ENCODE measurements at regions not wholly inside any gene's neighbourhood (a gene's known extent, or its start where the extent isn't known, plus 50 kb on each side); places are given as distances from the start of the nearest gene placed in this dataset.

DNA sequence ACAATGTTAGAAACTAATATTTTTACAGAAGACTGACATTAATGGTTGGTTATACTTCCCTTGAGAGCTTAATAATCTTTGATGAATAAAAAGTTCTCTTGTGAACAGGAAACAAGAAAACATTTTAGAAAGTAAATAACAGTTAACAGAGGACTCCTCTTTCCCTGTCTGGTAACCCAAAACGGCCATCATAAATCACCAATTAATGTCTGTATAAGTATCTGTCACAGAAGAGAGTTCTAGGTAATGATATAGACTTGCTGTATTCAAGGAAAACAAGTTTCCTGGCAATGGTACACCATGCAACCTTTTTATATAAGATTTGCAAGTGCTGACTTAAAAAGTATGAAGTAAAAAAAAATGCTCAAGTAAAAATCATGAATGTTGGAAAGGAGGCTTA, 426.7 kb downstream of the SOX2 start:
- no peak overlapping the region for H3K27ac ChIP-seq
- TF ChIP-seq, protein P1, sequence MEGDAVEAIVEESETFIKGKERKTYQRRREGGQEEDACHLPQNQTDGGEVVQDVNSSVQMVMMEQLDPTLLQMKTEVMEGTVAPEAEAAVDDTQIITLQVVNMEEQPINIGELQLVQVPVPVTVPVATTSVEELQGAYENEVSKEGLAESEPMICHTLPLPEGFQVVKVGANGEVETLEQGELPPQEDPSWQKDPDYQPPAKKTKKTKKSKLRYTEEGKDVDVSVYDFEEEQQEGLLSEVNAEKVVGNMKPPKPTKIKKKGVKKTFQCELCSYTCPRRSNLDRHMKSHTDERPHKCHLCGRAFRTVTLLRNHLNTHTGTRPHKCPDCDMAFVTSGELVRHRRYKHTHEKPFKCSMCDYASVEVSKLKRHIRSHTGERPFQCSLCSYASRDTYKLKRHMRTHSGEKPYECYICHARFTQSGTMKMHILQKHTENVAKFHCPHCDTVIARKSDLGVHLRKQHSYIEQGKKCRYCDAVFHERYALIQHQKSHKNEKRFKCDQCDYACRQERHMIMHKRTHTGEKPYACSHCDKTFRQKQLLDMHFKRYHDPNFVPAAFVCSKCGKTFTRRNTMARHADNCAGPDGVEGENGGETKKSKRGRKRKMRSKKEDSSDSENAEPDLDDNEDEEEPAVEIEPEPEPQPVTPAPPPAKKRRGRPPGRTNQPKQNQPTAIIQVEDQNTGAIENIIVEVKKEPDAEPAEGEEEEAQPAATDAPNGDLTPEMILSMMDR (IDR thresholded peaks at IDR 0.05), result no peak
- no peak for TF ChIP-seq POLR2A (IDR thresholded peaks at IDR 0.05)
- H3K36me3 ChIP-seq, result no peaks in the 10 kb centered on the region
- no peaks in the 10 kb centered on the region for H3K4me1 ChIP-seq
- H3K27me3 ChIP-seq, result no peaks in the 10 kb centered on the region
- no peaks in the 10 kb centered on the region for H3K9me3 ChIP-seq
- DNase-seq, result no peak
- intact Hi-C loops (cut with DNase I; ENCODE audit: low total_unique reads), result no loop called here
- no peak overlapping the region for H3K4me3 ChIP-seq

GRCh38 chr3:182139627-182140357, 428.1 kb downstream of the SOX2 start:
- Histone ChIP-seq H3K36me3 (no peaks in the 10 kb centered on the region), H3K4me1 (no peaks in the 10 kb centered on the region), H3K27ac (no peak overlapping the region), H3K27me3 (no peaks in the 10 kb centered on the region), H3K9me3 (no peaks in the 10 kb centered on the region), H3K4me3 (no peak overlapping the region)
- no peak for DNase-seq
- TF ChIP-seq, protein P1 (IDR thresholded peaks at IDR 0.05), result no peak
- TF ChIP-seq POLR2A (IDR thresholded peaks at IDR 0.05), result no peak
- intact Hi-C loops (cut with DNase I; ENCODE audit: low total_unique reads), result no loop called here

GRCh38 chr3:182142928-182143327, 431.2 kb downstream of the SOX2 start:
- Histone ChIP-seq H3K27me3 (no peaks in the 10 kb centered on the region), H3K9me3 (no peaks in the 10 kb centered on the region), H3K27ac (no peak overlapping the region), H3K36me3 (no peaks in the 10 kb centered on the region), H3K4me1 (no peaks in the 10 kb centered on the region), H3K4me3 (no peak overlapping the region)
- no peak for DNase-seq
- intact Hi-C loops (cut with DNase I; ENCODE audit: low total_unique reads), result no loop called here
- TF ChIP-seq, protein P1 (IDR thresholded peaks at IDR 0.05), result no peak
- TF ChIP-seq POLR2A (IDR thresholded peaks at IDR 0.05), result no peak

DNA sequence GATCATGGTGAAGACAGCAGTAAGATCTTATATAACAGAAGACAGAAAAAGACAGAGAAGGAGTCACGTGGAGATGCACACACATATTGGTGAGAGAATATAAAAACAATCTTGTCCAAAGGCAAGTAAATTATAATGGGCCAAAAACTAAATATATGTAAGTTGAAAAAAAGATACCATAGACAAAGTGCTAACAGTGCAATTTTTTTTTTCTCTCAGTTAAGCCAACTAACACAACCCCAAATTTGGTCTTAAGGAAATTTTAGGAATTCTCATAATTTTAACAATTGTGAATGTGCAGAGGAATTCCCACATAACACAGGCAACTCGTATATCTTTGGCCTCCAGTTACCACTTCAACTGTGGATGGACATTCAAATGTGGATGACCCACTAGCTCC, 432.2 kb downstream of the SOX2 start:
- Histone ChIP-seq H3K4me1 (no peaks in the 10 kb centered on the region), H3K27me3 (no peaks in the 10 kb centered on the region), H3K36me3 (no peaks in the 10 kb centered on the region), H3K27ac (no peak overlapping the region), H3K4me3 (no peak overlapping the region), H3K9me3 (no peaks in the 10 kb centered on the region)
- intact Hi-C loops (cut with DNase I; ENCODE audit: low total_unique reads), result no loop called here
- TF ChIP-seq, protein P1 (IDR thresholded peaks at IDR 0.05), result no peak
- TF ChIP-seq POLR2A (IDR thresholded peaks at IDR 0.05), result no peak
- DNase-seq, result no peak

DNA sequence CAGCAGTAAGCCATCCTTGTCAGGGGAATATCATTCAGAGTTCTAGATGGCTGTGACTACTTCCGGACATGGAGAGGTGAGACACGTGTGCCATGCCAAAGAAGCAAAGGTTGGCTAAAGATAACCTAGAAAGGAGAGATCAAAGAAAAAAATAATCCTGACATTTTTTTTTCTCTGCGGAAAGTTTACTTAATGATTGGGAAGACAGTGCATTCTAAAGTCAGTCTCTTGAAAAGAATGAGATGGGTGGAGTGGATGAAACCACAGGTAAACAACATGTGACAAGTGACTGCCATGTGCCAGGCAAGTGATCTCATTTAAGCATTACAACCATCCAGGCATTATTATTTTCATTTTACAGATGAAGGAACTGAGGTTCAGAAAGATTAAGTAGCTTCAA, 436.6 kb downstream of the SOX2 start:
- intact Hi-C loops (cut with DNase I; ENCODE audit: low total_unique reads), result no loop called here
- DNase-seq, result no peak
- Histone ChIP-seq H3K27me3 (no peaks in the 10 kb centered on the region), H3K9me3 (no peaks in the 10 kb centered on the region), H3K4me1 (no peaks in the 10 kb centered on the region), H3K4me3 (no peak overlapping the region), H3K27ac (no peak overlapping the region), H3K36me3 (no peaks in the 10 kb centered on the region)
- TF ChIP-seq POLR2A (IDR thresholded peaks at IDR 0.05), result no peak
- TF ChIP-seq, protein P1 (IDR thresholded peaks at IDR 0.05), result no peak

Measured in uterus (tissue), 3 donors.